Hepatocyte (in vitro differentiated cells): ENCODE measurements at regions not wholly inside any gene's neighbourhood (a gene's known extent, or its start where the extent isn't known, plus 50 kb on each side); places are given as distances from the start of the nearest gene placed in this dataset.

Source experiments
- EZH2 ChIP-seq: fragments of 200-600 bp; sonication (generic); IDR thresholded peaks from 2 replicates; pipeline ENCODE4 v1.6.1; 2016; ENCODE audit warnings: antibody characterized with exemption, mild to moderate bottlenecking, borderline replicate concordance
- EZH2phosphoT487 ChIP-seq: fragments of 200-600 bp; sonication (generic); IDR thresholded peaks from one replicate; pipeline ENCODE4 v1.6.1; 2018; ENCODE audit warnings: antibody characterized with exemption, mild to moderate bottlenecking, low read depth, moderate library complexity; ENCODE audit not compliant: unreplicated experiment, severe bottlenecking
- TF ChIP-seq, protein P1 (sequence below): fragments of 200-600 bp; sonication (generic); IDR thresholded peaks from 2 replicates; pipeline ENCODE4 v1.5.1; 2016; ENCODE audit warnings: antibody characterized with exemption, mild to moderate bottlenecking; ENCODE audit not compliant: poor library complexity

DNA sequence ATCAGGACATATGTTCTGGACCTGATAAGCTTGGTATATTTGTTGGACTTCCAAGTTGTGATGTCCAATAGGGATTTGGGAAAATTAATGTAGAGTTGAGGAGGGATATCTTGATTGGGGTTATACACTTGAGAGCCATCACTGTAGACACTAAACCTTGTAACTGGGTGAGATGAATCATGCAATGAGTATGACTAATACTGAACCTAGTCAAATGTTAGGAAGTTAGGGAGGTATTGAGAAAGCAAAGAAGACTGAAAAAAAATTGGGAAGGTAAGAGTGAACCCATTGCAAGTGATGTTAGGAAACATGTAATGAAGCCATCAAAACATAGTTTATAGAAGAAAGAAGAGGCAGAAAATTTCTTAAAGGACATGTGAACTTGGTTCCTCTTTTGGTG, 668.4 kb upstream of the CDH9 start:
- TF ChIP-seq, protein P1, sequence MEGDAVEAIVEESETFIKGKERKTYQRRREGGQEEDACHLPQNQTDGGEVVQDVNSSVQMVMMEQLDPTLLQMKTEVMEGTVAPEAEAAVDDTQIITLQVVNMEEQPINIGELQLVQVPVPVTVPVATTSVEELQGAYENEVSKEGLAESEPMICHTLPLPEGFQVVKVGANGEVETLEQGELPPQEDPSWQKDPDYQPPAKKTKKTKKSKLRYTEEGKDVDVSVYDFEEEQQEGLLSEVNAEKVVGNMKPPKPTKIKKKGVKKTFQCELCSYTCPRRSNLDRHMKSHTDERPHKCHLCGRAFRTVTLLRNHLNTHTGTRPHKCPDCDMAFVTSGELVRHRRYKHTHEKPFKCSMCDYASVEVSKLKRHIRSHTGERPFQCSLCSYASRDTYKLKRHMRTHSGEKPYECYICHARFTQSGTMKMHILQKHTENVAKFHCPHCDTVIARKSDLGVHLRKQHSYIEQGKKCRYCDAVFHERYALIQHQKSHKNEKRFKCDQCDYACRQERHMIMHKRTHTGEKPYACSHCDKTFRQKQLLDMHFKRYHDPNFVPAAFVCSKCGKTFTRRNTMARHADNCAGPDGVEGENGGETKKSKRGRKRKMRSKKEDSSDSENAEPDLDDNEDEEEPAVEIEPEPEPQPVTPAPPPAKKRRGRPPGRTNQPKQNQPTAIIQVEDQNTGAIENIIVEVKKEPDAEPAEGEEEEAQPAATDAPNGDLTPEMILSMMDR: no peak
- TF ChIP-seq EZH2 (no peak), EZH2phosphoT487 (no peak)
